Kidney (tissue), 13 donors: ENCODE measurements at regions not wholly inside any gene's neighbourhood (a gene's known extent, or its start where the extent isn't known, plus 50 kb on each side); places are given as distances from the start of the nearest gene placed in this dataset.

Source experiments
- DNase-seq, 5 donors: peaks; one replicate each; pipeline ENCODE4 v3.0.0-alpha.2; 2013 to 2020
- FAIRE-seq: peaks from 2 replicates; lab custom pipeline; 2012; peaks lifted over from hg19 to GRCh38; lab: Jason Lieb, UNC
- H3K27ac ChIP-seq, 2 donors: one replicate each; pipeline ENCODE4 v1.7.0; 2013; ENCODE audit warnings: low read depth in 2 of 2, low read length in 2 of 2, inconsistent platforms in 1 of 2
- H3K27me3 ChIP-seq: one replicate; pipeline ENCODE4 v1.7.1; 2013; ENCODE audit warnings: low read length, inconsistent platforms; ENCODE audit not compliant: control insufficient read depth, insufficient read depth
- H3K36me3 ChIP-seq, 3 donors: one replicate each; pipeline versions ENCODE4 v1.7.0 to v1.7.1; 2013; ENCODE audit warnings: low read length in 3 of 3, control low read depth in 1 of 3, inconsistent platforms in 1 of 3; ENCODE audit not compliant: insufficient read depth in 3 of 3, control insufficient read depth in 2 of 3
- H3K4me1 ChIP-seq, 3 donors: one replicate each; pipeline versions ENCODE4 v1.7.0 to v1.7.1; 2013; ENCODE audit warnings: low read length in 3 of 3, inconsistent platforms in 1 of 3, low read depth in 1 of 3; ENCODE audit not compliant: control insufficient read depth in 2 of 3, insufficient read depth in 2 of 3
- H3K4me3 ChIP-seq, 3 donors: one replicate each; pipeline versions ENCODE4 v1.7.0 to v1.8.1; 2013; ENCODE audit warnings: low read length in 3 of 3, control low read depth in 1 of 3, inconsistent platforms in 1 of 3
- H3K9ac ChIP-seq, 3 donors: one replicate each; pipeline versions ENCODE4 v1.7.0 to v1.7.1; 2013; ENCODE audit warnings: low read length in 3 of 3, control low read depth in 1 of 3, inconsistent platforms in 1 of 3
- H3K9me3 ChIP-seq, 3 donors: one replicate each; pipeline versions ENCODE4 v1.7.0 to v1.7.1; 2013; ENCODE audit warnings: low read length in 3 of 3, control low read depth in 1 of 3, inconsistent platforms in 1 of 3; ENCODE audit not compliant: control insufficient read depth in 2 of 3, insufficient read depth in 1 of 3
- CTCF ChIP-seq: IDR thresholded peaks from 3 replicates; pipeline ENCODE4 v1.5.1; 2012; ENCODE audit warnings: mild to moderate bottlenecking, moderate library complexity, borderline replicate concordance; ENCODE audit not compliant: insufficient read depth; ENCODE audit errors: extremely low read depth
- intact Hi-C: fragments of 100-400 bp; cut with DNase I; formaldehyde crosslinking; loops from one replicate; pipeline ENCODE4 v1.11.1; 2022
- donor health status: control.
- donor health status: control.
- donor health status: control.
- donor health status: control.
- donor health status: control.
- donor health status: DM: yes; HTN: yes; CAD: no.
- donor health status: Normal renal cell carcinoma (clear cell type).

GRCh38 chr5:98992552-98992951, 63.7 kb upstream of the CHD1 start:
- DNase-seq, result no peak
- Histone ChIP-seq H3K27ac (no peak overlapping the region), H3K4me3 (no peak overlapping the region), H3K27me3 (no peaks in the 10 kb centered on the region), H3K9me3 (no peaks in the 10 kb centered on the region), H3K36me3 (no peaks in the 10 kb centered on the region), H3K9ac (no peak overlapping the region), H3K4me1 (no peaks in the 10 kb centered on the region)
- no peak for FAIRE-seq
- no peak for TF ChIP-seq CTCF
- intact Hi-C loops, result no loop called here

- H3K9ac ChIP-seq, result no peak overlapping the region
- no peaks in the 10 kb centered on the region for H3K36me3 ChIP-seq
- no peak overlapping the region for H3K4me3 ChIP-seq
- no peaks in the 10 kb centered on the region for H3K27me3 ChIP-seq
- DNase-seq (peak in 1 of 5 donors; percentile 2), FAIRE-seq (no peak)
- no peak overlapping the region for H3K27ac ChIP-seq
- no peaks in the 10 kb centered on the region for H3K4me1 ChIP-seq
- intact Hi-C loops, result no loop called here
- TF ChIP-seq CTCF, result no peak
- H3K9me3 ChIP-seq, result no peaks in the 10 kb centered on the region
These were observed 60.9 kb upstream of the CHD1 start for GRCh38 chr5:98989727-98990126.

- no peak overlapping the region for H3K27ac ChIP-seq
- intact Hi-C loops, result no loop called here
- TF ChIP-seq CTCF, result no peak
- DNase-seq (no peak), FAIRE-seq (no peak)
- no peak overlapping the region for H3K4me3 ChIP-seq
- no peaks in the 10 kb centered on the region for H3K27me3 ChIP-seq
- no peak overlapping the region for H3K9ac ChIP-seq
- no peaks in the 10 kb centered on the region for H3K9me3 ChIP-seq
- no peaks in the 10 kb centered on the region for H3K36me3 ChIP-seq
- no peaks in the 10 kb centered on the region for H3K4me1 ChIP-seq
These were observed 57.8 kb upstream of the CHD1 start for GRCh38 chr5:98986587-98986986.

- H3K36me3 ChIP-seq, result no peaks in the 10 kb centered on the region
- FAIRE-seq, result no peak
- no peak for DNase-seq
- no peaks in the 10 kb centered on the region for H3K9me3 ChIP-seq
- H3K27ac ChIP-seq, result no peak overlapping the region
- H3K4me3 ChIP-seq, result no peak overlapping the region
- H3K4me1 ChIP-seq, result no peaks in the 10 kb centered on the region
- no peak for TF ChIP-seq CTCF
- H3K9ac ChIP-seq, result no peak overlapping the region
- no peaks in the 10 kb centered on the region for H3K27me3 ChIP-seq
- intact Hi-C loops, result no loop called here
These were observed 54.1 kb upstream of the CHD1 start for GRCh38 chr5:98982880-98983279.
